ENCODE measurements at regions not wholly inside any gene's neighbourhood (a gene's known extent, or its start where the extent isn't known, plus 50 kb on each side); places are given as distances from the start of the nearest gene placed in this dataset.

DNA sequence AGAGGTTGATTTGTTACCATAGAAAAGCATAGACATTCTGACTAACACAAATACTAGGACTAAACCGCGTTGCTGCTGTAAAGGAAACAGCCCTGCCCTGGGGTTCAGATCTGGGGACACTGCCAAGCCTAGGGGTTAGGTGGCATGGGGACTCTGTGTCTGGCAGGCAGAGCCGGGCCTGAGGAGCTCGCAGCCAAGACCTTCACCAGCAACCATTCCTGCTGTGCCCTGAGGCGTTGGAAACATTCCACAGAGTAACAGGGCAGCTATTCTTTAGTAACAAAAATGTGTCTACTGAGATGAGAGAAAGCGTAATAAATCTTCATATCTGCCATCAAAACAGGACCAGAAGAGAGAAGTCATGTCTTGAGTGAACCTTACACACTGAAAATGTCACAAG, 280.5 kb downstream of the POM121L12 start:
- H3K27ac ChIP-seq: no peak overlapping the region
- no peak for TF ChIP-seq CTCF (IDR thresholded peaks at IDR 0.05)
- DNase-seq (no peak), ATAC-seq (no peak)
- intact Hi-C loops (cut with DNase I): no loop called here
- no peaks in the 10 kb centered on the region for H3K27me3 ChIP-seq (ENCODE audit: insufficient read depth in 3 of 3, low read length in 2 of 3)
- 25 to 53% (median 34%) methylated on average over 6 of the region's 6 CpGs for WGBS, 3 donors
- no peaks in the 10 kb centered on the region for H3K36me3 ChIP-seq (ENCODE audit: insufficient read depth in 1 of 2, low read depth in 1 of 2)
- H3K4me3 ChIP-seq: no peak overlapping the region
- no peaks in the 10 kb centered on the region for H3K9me3 ChIP-seq
- no peaks in the 10 kb centered on the region for H3K4me1 ChIP-seq

DNA sequence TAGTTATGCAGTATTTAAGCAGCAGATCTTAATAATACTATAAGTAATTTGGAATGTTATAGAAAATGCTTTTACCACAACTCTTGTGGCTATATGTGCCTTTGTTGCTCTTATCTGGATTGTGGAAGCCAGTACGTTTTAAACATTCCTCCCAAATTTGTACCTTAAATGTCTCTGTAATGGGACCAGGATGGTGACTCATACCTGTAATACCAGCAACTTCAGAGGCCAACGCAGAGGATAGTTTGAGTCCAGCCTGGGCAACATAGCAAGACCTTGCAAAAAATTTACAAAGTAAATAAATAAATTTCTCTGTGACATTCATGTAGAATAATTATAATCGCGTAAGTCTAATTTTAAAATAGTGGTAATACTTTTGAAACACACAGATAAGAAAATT, 283.1 kb downstream of the POM121L12 start:
- no peak for TF ChIP-seq CTCF (IDR thresholded peaks at IDR 0.05)
- Histone ChIP-seq H3K4me1 (no peaks in the 10 kb centered on the region), H3K27ac (no peak overlapping the region), H3K4me3 (no peak overlapping the region), H3K27me3 (ENCODE audit: insufficient read depth in 3 of 3, low read length in 2 of 3) (no peaks in the 10 kb centered on the region), H3K36me3 (ENCODE audit: insufficient read depth in 1 of 2, low read depth in 1 of 2) (no peaks in the 10 kb centered on the region), H3K9me3 (no peaks in the 10 kb centered on the region)
- DNase-seq (no peak), ATAC-seq (no peak)
- intact Hi-C loops (cut with DNase I): no loop called here
- 85 to 88% (median 87%) methylated on average over 4 of the region's 4 CpGs for WGBS, 3 donors

GRCh38 chr7:53325061-53325460, 289.6 kb downstream of the POM121L12 start:
- intact Hi-C loops (cut with DNase I): no loop called here
- no peak for ATAC-seq
- whole genome bisulfite sequencing, 3 donors: 38 to 61% (median 44%) methylated on average over 2 of the region's 2 CpGs
- TF ChIP-seq CTCF (IDR thresholded peaks at IDR 0.05): no peak
- H3K27ac ChIP-seq: no peak overlapping the region
- H3K9me3 ChIP-seq: no peaks in the 10 kb centered on the region
- no peak for DNase-seq
- no peak overlapping the region for H3K4me3 ChIP-seq
- H3K36me3 ChIP-seq (ENCODE audit: insufficient read depth in 1 of 2, low read depth in 1 of 2): no peaks in the 10 kb centered on the region
- no peaks in the 10 kb centered on the region for H3K27me3 ChIP-seq (ENCODE audit: insufficient read depth in 3 of 3, low read length in 2 of 3)
- H3K4me1 ChIP-seq: no peaks in the 10 kb centered on the region

GRCh38 chr7:53326634-53327033, 291.2 kb downstream of the POM121L12 start:
- Histone ChIP-seq H3K4me3 (no peak overlapping the region), H3K36me3 (ENCODE audit: insufficient read depth in 1 of 2, low read depth in 1 of 2) (no peaks in the 10 kb centered on the region), H3K9me3 (no peaks in the 10 kb centered on the region), H3K27ac (no peak overlapping the region), H3K27me3 (ENCODE audit: insufficient read depth in 3 of 3, low read length in 2 of 3) (no peaks in the 10 kb centered on the region), H3K4me1 (no peaks in the 10 kb centered on the region)
- ATAC-seq (no peak), DNase-seq (no peak)
- TF ChIP-seq CTCF (IDR thresholded peaks at IDR 0.05): no peak
- WGBS, 3 donors: 52 to 57% (median 56%) methylated on average over 6 of the region's 6 CpGs
- intact Hi-C loops (cut with DNase I): no loop called here

DNA sequence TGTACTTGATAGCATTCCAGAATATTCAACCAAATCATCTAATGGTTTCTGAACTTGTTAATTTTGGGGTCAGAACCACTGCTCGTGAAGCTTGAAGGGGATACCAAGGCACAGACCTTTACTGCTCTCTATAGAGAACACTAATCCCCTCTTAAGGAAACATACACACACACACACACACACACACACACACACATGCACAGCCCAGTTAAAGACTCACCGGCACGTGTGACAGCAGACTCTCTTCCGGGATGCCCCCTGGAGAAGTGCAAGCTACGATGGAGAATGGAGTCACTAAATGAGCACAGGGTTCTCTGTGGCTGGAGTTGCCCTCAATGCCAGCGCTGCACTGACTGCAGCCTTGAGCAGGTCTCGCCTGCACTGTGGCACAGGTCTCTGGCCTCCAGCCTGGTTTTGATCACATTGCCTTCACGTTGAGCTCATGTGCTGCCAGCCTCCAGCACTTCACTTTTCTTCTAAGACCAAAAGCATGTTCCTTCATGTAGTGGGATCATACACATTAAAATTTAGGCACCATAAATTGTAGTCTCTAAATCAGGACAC, 300.8 kb downstream of the POM121L12 start:
- 83 to 88% (median 87%) methylated on average over 8 of the region's 8 CpGs for WGBS, 3 donors
- Histone ChIP-seq H3K4me3 (no peak overlapping the region), H3K27ac (no peak overlapping the region), H3K36me3 (ENCODE audit: insufficient read depth in 1 of 2, low read depth in 1 of 2) (no peaks in the 10 kb centered on the region), H3K4me1 (no peaks in the 10 kb centered on the region), H3K27me3 (ENCODE audit: insufficient read depth in 3 of 3, low read length in 2 of 3) (no peaks in the 10 kb centered on the region), H3K9me3 (no peaks in the 10 kb centered on the region)
- DNase-seq (no peak), ATAC-seq (no peak)
- no peak for TF ChIP-seq CTCF (IDR thresholded peaks at IDR 0.05)
- intact Hi-C loops (cut with DNase I): no loop called here
